Thyroid gland (tissue), 4 donors: ENCODE measurements at regions not wholly inside any gene's neighbourhood (a gene's known extent, or its start where the extent isn't known, plus 50 kb on each side); places are given as distances from the start of the nearest gene placed in this dataset.

ENCODE experiments used
- DNase-seq, 2 donors: peaks; one replicate each; pipeline ENCODE4 v3.0.0-alpha.2; 2019
- H3K27ac ChIP-seq, 3 donors: fragments of 200-600 bp; sonication (generic); 1 replicate in 2 of 3; 2 replicates in 1 of 3; pipeline ENCODE4 v1.5.1; 2016 to 2019; ENCODE audit warnings: mild to moderate bottlenecking in 1 of 3, moderate library complexity in 1 of 3
- H3K27me3 ChIP-seq: fragments of 200-600 bp; sonication (generic); one replicate; pipeline ENCODE4 v1.5.1; 2019
- H3K36me3 ChIP-seq, 2 donors: fragments of 200-600 bp; sonication (generic); one replicate each; pipeline ENCODE4 v1.5.1; 2016 to 2019
- H3K4me1 ChIP-seq, 2 donors: fragments of 200-600 bp; sonication (generic); one replicate each; pipeline ENCODE4 v1.5.1; 2017 to 2019
- H3K4me3 ChIP-seq, 3 donors: fragments of 200-600 bp; sonication (generic); replicated peaks in 1 of 3; 1 replicate in 2 of 3; 2 replicates in 1 of 3; pipeline ENCODE4 v1.5.1; 2016; ENCODE audit warnings: mild to moderate bottlenecking in 1 of 3
- H3K9me3 ChIP-seq: fragments of 200-600 bp; sonication (generic); one replicate; pipeline ENCODE4 v1.5.1; 2017
- POLR2A ChIP-seq, 2 donors: fragments of 450-650 bp; IDR thresholded peaks; one replicate each; pipeline ENCODE4 v1.6.1; 2017; ENCODE audit warnings: antibody characterized with exemption in 2 of 2, mild to moderate bottlenecking in 2 of 2, moderate library complexity in 1 of 2
- WGBS, 2 donors: methylation state at CpG; one replicate each; pipeline ENCODE4 v1.1.5; 2017; 5-methylcytosine and 5-hydroxymethylcytosine counted together
- intact Hi-C: fragments of 100-400 bp; cut with DNase I; formaldehyde crosslinking; loops from one replicate; pipeline ENCODE4 v1.15.1; 2023
- TF ChIP-seq, protein P1 (sequence below), 6 experiments: fragments of 200-600 bp in 3 of 6; fragments of 450-650 bp in 3 of 6; sonication (generic) in 3 of 6; IDR thresholded peaks; one replicate each; pipeline ENCODE4 v1.5.1; 2016 to 2019; ENCODE audit warnings: antibody characterized with exemption in 6 of 6, mild to moderate bottlenecking in 2 of 6, inconsistent platforms in 1 of 6, moderate library complexity in 1 of 6

DNA sequence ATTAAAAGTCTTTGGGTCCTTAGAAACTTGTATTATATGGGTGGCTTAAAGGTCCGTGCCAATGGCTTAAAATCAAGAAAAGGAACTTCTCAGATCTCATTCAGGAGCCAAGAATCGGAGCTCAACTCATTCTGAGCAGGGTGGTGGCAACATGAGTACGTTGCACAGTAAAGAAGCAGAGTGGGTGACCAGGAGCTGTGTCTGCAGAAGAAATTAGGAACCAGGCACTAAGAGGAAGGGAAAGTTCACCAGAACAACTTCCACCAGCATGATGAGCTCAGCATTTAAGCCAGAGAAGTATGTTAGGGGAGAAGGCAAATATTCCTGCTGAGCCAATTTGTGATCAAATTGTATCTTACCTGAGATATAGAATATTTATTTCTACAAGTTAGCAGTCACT, 236.0 kb upstream of the NRP1 start:
- intact Hi-C loops = no loop called here
- H3K36me3 ChIP-seq = no peaks in the 10 kb centered on the region
- H3K27me3 ChIP-seq = no peaks in the 10 kb centered on the region
- TF ChIP-seq POLR2A (IDR thresholded peaks at IDR 0.05) = no peak
- TF ChIP-seq, protein P1, sequence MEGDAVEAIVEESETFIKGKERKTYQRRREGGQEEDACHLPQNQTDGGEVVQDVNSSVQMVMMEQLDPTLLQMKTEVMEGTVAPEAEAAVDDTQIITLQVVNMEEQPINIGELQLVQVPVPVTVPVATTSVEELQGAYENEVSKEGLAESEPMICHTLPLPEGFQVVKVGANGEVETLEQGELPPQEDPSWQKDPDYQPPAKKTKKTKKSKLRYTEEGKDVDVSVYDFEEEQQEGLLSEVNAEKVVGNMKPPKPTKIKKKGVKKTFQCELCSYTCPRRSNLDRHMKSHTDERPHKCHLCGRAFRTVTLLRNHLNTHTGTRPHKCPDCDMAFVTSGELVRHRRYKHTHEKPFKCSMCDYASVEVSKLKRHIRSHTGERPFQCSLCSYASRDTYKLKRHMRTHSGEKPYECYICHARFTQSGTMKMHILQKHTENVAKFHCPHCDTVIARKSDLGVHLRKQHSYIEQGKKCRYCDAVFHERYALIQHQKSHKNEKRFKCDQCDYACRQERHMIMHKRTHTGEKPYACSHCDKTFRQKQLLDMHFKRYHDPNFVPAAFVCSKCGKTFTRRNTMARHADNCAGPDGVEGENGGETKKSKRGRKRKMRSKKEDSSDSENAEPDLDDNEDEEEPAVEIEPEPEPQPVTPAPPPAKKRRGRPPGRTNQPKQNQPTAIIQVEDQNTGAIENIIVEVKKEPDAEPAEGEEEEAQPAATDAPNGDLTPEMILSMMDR (IDR thresholded peaks at IDR 0.05) = no peak
- H3K9me3 ChIP-seq = no peaks in the 10 kb centered on the region
- 66 to 84% methylated on average over 3 of the region's 3 CpGs for WGBS, 2 donors
- no peaks in the 10 kb centered on the region for H3K4me1 ChIP-seq
- DNase-seq = no peak
- no peak overlapping the region for H3K27ac ChIP-seq
- H3K4me3 ChIP-seq = no peak overlapping the region

DNA sequence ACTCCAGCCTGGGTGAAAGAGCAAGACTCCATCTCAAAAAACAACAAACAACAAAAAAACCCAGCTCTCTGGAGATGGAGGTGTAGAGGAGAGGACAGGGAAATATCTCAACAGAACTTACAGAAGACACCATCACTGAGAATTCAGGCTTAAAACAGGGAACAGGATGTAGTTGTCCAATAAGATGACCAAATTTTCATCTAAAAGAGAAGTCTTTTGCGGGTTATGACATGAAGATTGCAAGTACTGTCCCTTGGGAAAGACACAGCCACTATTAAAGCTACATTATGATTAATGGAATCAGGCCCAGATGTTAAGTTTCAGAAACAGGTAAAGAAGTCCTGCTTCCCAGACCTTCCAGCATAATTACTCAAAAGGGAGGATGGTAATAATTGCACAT, 235.2 kb upstream of the NRP1 start:
- TF ChIP-seq POLR2A (IDR thresholded peaks at IDR 0.05) = no peak
- TF ChIP-seq, protein P1 (IDR thresholded peaks at IDR 0.05) = no peak
- H3K27me3 ChIP-seq = no peaks in the 10 kb centered on the region
- H3K4me1 ChIP-seq = no peaks in the 10 kb centered on the region
- H3K9me3 ChIP-seq = no peaks in the 10 kb centered on the region
- no peak overlapping the region for H3K27ac ChIP-seq
- 86 to 89% methylated on average over 1 of the region's 1 CpG for WGBS, 2 donors
- intact Hi-C loops = no loop called here
- H3K4me3 ChIP-seq = no peak overlapping the region
- H3K36me3 ChIP-seq = no peaks in the 10 kb centered on the region
- no peak for DNase-seq

DNA sequence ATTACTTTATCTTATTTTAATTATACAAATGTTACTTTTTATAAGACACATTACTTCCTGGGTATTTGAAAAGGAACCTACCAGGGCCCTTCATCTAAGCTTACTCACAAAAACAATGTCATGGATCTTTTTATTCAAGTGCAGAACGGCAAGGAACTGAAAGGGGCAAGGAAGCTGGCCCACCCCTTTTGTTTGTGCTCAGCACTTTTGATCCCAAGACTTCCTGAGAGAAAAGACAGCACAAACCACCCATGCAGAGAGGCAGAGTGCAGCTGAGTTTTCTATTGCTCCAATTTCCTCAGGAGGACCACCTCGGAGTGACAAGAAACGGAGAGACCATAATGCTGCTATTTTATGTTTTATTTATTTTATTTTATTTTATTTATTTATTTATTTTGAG, 232.0 kb upstream of the NRP1 start:
- TF ChIP-seq, protein P1 (IDR thresholded peaks at IDR 0.05) = no peak
- TF ChIP-seq POLR2A (IDR thresholded peaks at IDR 0.05) = no peak
- H3K36me3 ChIP-seq = no peaks in the 10 kb centered on the region
- no peak for DNase-seq
- intact Hi-C loops = no loop called here
- H3K4me3 ChIP-seq = no peak overlapping the region
- no peaks in the 10 kb centered on the region for H3K9me3 ChIP-seq
- 45 to 54% methylated on average over 3 of the region's 3 CpGs for WGBS, 2 donors
- no peaks in the 10 kb centered on the region for H3K27me3 ChIP-seq
- no peak overlapping the region for H3K27ac ChIP-seq
- no peaks in the 10 kb centered on the region for H3K4me1 ChIP-seq

DNA sequence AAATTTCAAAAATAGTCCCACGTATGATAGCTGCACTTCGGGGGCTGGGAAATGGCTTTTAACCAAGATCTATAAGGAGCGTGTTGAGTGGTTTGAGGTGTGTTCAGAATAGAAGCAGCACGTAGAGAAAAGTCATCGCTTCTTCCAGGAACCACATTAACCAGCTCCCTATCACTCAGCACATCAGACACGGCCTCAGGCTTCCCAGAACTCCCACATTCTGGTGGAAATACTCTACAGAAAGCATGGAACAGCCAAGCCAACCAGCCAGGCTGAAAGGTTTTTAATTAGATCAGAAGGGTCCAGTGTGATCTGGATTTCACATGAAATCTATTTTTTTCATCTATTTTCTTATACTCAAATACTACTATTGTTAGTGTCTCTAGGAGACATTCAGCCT, 231.5 kb upstream of the NRP1 start:
- Histone ChIP-seq H3K36me3 (no peaks in the 10 kb centered on the region), H3K4me3 (no peak overlapping the region), H3K27me3 (no peaks in the 10 kb centered on the region), H3K9me3 (no peaks in the 10 kb centered on the region), H3K4me1 (no peaks in the 10 kb centered on the region), H3K27ac (no peak overlapping the region)
- TF ChIP-seq POLR2A (IDR thresholded peaks at IDR 0.05) = no peak
- TF ChIP-seq, protein P1 (IDR thresholded peaks at IDR 0.05) = no peak
- DNase-seq = no peak
- 75 to 78% methylated on average over 6 of the region's 6 CpGs for WGBS, 2 donors
- intact Hi-C loops = no loop called here

DNA sequence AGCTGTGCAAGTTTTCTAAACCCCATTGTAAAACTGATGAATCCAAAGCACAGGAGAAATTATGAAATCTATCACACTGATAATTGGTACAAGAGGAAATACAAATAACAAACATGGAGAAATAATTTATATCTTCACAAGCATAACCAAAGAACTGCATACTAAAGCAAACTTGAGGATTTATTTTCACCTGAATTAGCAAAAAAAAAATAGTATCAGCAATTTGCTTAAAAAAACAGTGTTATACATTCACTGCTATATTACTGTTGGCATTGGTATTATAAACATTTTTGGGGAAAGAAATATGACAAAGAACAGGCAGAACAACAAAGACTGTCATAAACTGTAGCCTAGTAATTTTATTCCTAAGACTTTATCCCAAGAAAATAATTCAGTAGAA, 230.8 kb upstream of the NRP1 start:
- TF ChIP-seq POLR2A (IDR thresholded peaks at IDR 0.05) = no peak
- TF ChIP-seq, protein P1 (IDR thresholded peaks at IDR 0.05) = no peak
- H3K27me3 ChIP-seq = no peaks in the 10 kb centered on the region
- no peaks in the 10 kb centered on the region for H3K36me3 ChIP-seq
- no peak overlapping the region for H3K4me3 ChIP-seq
- no peak overlapping the region for H3K27ac ChIP-seq
- no peaks in the 10 kb centered on the region for H3K4me1 ChIP-seq
- no peak for DNase-seq
- H3K9me3 ChIP-seq = no peaks in the 10 kb centered on the region
- intact Hi-C loops = no loop called here
